CD4-positive, alpha-beta T cell treated with Interleukin-15 for 4 hours (primary cell): ENCODE measurements at regions not wholly inside any gene's neighbourhood (a gene's known extent, or its start where the extent isn't known, plus 50 kb on each side); places are given as distances from the start of the nearest gene placed in this dataset.
A peak's percentile ranks its signal among the peaks of the same experiment; 100 is the strongest.

ENCODE experiments used
- DNase-seq: peaks from one replicate; pipeline ENCODE4 v3.0.0-alpha.2; 2020; ENCODE audit warnings: low spot score

- DNase-seq: no peak
Observed at GRCh38 chr3:72698154-72698917, 149.9 kb downstream of the SHQ1 start.

GRCh38 chr3:72697717-72698116, 150.5 kb downstream of the SHQ1 start:
- no peak for DNase-seq

GRCh38 chr3:72696815-72697214, 151.4 kb downstream of the SHQ1 start:
- DNase-seq: no peak

- DNase-seq: no peak
Observed at GRCh38 chr3:72694398-72694797, 153.8 kb downstream of the SHQ1 start.

- DNase-seq: no peak
Observed at GRCh38 chr3:72692990-72693389, 155.3 kb downstream of the SHQ1 start.

- no peak for DNase-seq
Observed at GRCh38 chr3:72690629-72691028, 157.6 kb downstream of the SHQ1 start.

GRCh38 chr3:72682936-72683452, 165.3 kb downstream of the SHQ1 start:
- no peak for DNase-seq

- no peak for DNase-seq
Observed at GRCh38 chr3:72681598-72681997, 166.6 kb downstream of the SHQ1 start.

- no peak for DNase-seq
Observed at GRCh38 chr3:72680766-72681165, 167.5 kb downstream of the SHQ1 start.

GRCh38 chr3:72679540-72680198, 168.6 kb downstream of the SHQ1 start:
- no peak for DNase-seq

GRCh38 chr3:72678867-72679266, 169.4 kb downstream of the SHQ1 start:
- DNase-seq: no peak

GRCh38 chr3:72678380-72678779, 169.9 kb downstream of the SHQ1 start:
- DNase-seq: no peak

- no peak for DNase-seq
Observed at GRCh38 chr3:72675243-72675642, 173.0 kb downstream of the SHQ1 start.

GRCh38 chr3:72673011-72673771, 175.1 kb downstream of the SHQ1 start:
- DNase-seq: no peak

GRCh38 chr3:72669224-72669623, 179.0 kb downstream of the SHQ1 start:
- DNase-seq: no peak

GRCh38 chr3:72666447-72666755, 181.8 kb downstream of the SHQ1 start:
- DNase-seq: no peak

- DNase-seq: peak; percentile 44
Observed at GRCh38 chr3:72665701-72666446, 182.4 kb downstream of the SHQ1 start.

GRCh38 chr3:72665103-72665502, 183.1 kb downstream of the SHQ1 start:
- DNase-seq: no peak

GRCh38 chr3:72664184-72664975, 183.9 kb downstream of the SHQ1 start:
- no peak for DNase-seq

GRCh38 chr3:72663429-72663828, 184.8 kb downstream of the SHQ1 start:
- no peak for DNase-seq

- DNase-seq: no peak
Observed at GRCh38 chr3:72661115-72661457, 187.2 kb downstream of the SHQ1 start.
